ENCODE measurements at regions not wholly inside any gene's neighbourhood (a gene's known extent, or its start where the extent isn't known, plus 50 kb on each side); places are given as distances from the start of the nearest gene placed in this dataset.
"Not testable (repeated sequence)": the region's sequence is repeated elsewhere in the genome, so short reads cannot be mapped to it uniquely, and the experiment has no call there.

- Histone ChIP-seq H3K4me3 (no peak overlapping the region), H3K27me3 (no peaks in the 10 kb centered on the region), H3K4me1 (no peaks in the 10 kb centered on the region), H3K9ac (ENCODE audit: low read depth in 2 of 2, low read length in 2 of 2) (no peak overlapping the region), H3K9me3 (no peaks in the 10 kb centered on the region), H3K27ac (no peak overlapping the region), H3K36me3 (no peaks in the 10 kb centered on the region)
- intact Hi-C loops (cut with DNase I), result no loop called here
- no peak for DNase-seq
- TF ChIP-seq, protein P1, sequence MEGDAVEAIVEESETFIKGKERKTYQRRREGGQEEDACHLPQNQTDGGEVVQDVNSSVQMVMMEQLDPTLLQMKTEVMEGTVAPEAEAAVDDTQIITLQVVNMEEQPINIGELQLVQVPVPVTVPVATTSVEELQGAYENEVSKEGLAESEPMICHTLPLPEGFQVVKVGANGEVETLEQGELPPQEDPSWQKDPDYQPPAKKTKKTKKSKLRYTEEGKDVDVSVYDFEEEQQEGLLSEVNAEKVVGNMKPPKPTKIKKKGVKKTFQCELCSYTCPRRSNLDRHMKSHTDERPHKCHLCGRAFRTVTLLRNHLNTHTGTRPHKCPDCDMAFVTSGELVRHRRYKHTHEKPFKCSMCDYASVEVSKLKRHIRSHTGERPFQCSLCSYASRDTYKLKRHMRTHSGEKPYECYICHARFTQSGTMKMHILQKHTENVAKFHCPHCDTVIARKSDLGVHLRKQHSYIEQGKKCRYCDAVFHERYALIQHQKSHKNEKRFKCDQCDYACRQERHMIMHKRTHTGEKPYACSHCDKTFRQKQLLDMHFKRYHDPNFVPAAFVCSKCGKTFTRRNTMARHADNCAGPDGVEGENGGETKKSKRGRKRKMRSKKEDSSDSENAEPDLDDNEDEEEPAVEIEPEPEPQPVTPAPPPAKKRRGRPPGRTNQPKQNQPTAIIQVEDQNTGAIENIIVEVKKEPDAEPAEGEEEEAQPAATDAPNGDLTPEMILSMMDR (IDR thresholded peaks at IDR 0.05), result no peak
Observed at GRCh38 chr4:66767442-66767841, 777.9 kb downstream of the CENPC start.

GRCh38 chr4:66766557-66766956 is 778.7 kb downstream of the CENPC start:
- Histone ChIP-seq H3K4me1 (no peaks in the 10 kb centered on the region), H3K27ac (no peak overlapping the region), H3K27me3 (no peaks in the 10 kb centered on the region), H3K4me3 (no peak overlapping the region), H3K9me3 (no peaks in the 10 kb centered on the region), H3K36me3 (no peaks in the 10 kb centered on the region), H3K9ac (ENCODE audit: low read depth in 2 of 2, low read length in 2 of 2) (no peak overlapping the region)
- intact Hi-C loops (cut with DNase I), result no loop called here
- TF ChIP-seq, protein P1 (IDR thresholded peaks at IDR 0.05), result no peak
- no peak for DNase-seq

GRCh38 chr4:66750273-66750672 is 795.0 kb downstream of the CENPC start:
- H3K9ac ChIP-seq (ENCODE audit: low read depth in 2 of 2, low read length in 2 of 2), result no peak overlapping the region
- H3K27me3 ChIP-seq, result no peaks in the 10 kb centered on the region
- intact Hi-C loops (cut with DNase I), result no loop called here
- H3K36me3 ChIP-seq, result no peaks in the 10 kb centered on the region
- no peak for DNase-seq
- H3K27ac ChIP-seq, result no peak overlapping the region
- TF ChIP-seq, protein P1 (IDR thresholded peaks at IDR 0.05), result no peak
- H3K4me1 ChIP-seq, result no peaks in the 10 kb centered on the region
- no peaks in the 10 kb centered on the region for H3K9me3 ChIP-seq
- no peak overlapping the region for H3K4me3 ChIP-seq

- H3K4me3 ChIP-seq; DNase-seq; H3K9ac ChIP-seq (ENCODE audit: low read depth in 2 of 2, low read length in 2 of 2); intact Hi-C loops (cut with DNase I); H3K36me3 ChIP-seq; H3K4me1 ChIP-seq; H3K27me3 ChIP-seq; H3K9me3 ChIP-seq; H3K27ac ChIP-seq: not testable (repeated sequence)
Observed at GRCh38 chr4:66746918-66747317, 798.4 kb downstream of the CENPC start.

- Histone ChIP-seq H3K27me3 (no peaks in the 10 kb centered on the region), H3K9me3 (no peaks in the 10 kb centered on the region), H3K9ac (ENCODE audit: low read depth in 2 of 2, low read length in 2 of 2) (no peak overlapping the region), H3K4me3 (no peak overlapping the region), H3K36me3 (no peaks in the 10 kb centered on the region), H3K4me1 (no peaks in the 10 kb centered on the region), H3K27ac (no peak overlapping the region)
- TF ChIP-seq, protein P1 (IDR thresholded peaks at IDR 0.05), result no peak
- DNase-seq, result no peak
- intact Hi-C loops (cut with DNase I), result no loop called here
Observed at GRCh38 chr4:66741081-66741480, 804.2 kb downstream of the CENPC start.

DNA sequence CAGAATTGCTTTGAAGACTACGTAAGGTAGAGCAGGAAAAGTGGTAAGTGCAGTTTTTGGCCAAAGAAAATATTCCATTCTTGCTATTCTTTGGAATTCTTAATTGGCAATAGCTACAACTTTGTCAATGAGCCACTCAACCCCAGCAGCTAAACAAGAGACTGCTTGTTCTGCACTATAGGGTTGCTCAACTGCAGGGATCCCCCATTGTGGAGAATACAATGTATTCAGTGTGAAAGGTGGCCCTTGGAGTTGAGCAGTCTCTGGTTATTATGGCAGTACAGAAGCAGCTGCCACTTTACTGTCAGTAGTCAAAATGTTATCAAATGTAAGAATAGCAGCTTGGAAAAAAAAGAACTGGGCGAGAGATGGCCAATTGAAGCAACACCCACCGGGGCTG is 808.7 kb downstream of the CENPC start:
- Histone ChIP-seq H3K27ac (no peak overlapping the region), H3K9me3 (peaks cover 6% of the 10 kb centered on the region), H3K9ac (ENCODE audit: low read depth in 2 of 2, low read length in 2 of 2) (no peak overlapping the region), H3K4me1 (no peaks in the 10 kb centered on the region), H3K36me3 (no peaks in the 10 kb centered on the region), H3K4me3 (no peak overlapping the region), H3K27me3 (no peaks in the 10 kb centered on the region)
- TF ChIP-seq, protein P1 (IDR thresholded peaks at IDR 0.05), result no peak
- intact Hi-C loops (cut with DNase I), result no loop called here
- no peak for DNase-seq

Data from colonic mucosa (tissue), 4 donors.